ENCODE measurements at regions not wholly inside any gene's neighbourhood (a gene's known extent, or its start where the extent isn't known, plus 50 kb on each side); places are given as distances from the start of the nearest gene placed in this dataset.
"Not testable (repeated sequence)": the region's sequence is repeated elsewhere in the genome, so short reads cannot be mapped to it uniquely, and the experiment has no call there.

- Histone ChIP-seq H2AFZ (ENCODE audit: low read depth, low read length) (no peak overlapping the region), H3K4me3 (replicated peaks in 1 of 3; ENCODE audit: insufficient read depth in 1 of 3, low read depth in 1 of 3, low read length in 3 of 3) (no peak overlapping the region), H3K4me2 (ENCODE audit: insufficient read depth, low read length) (no peak overlapping the region), H3K27me3 (ENCODE audit: control insufficient read depth in 2 of 2, insufficient read depth in 2 of 2, low read length in 2 of 2) (no peaks in the 10 kb centered on the region), H3K27ac (ENCODE audit: insufficient read depth, low read depth, low read length) (no peak overlapping the region), H3K36me3 (ENCODE audit: control insufficient read depth in 2 of 2, extremely low read depth in 1 of 2, insufficient read depth in 2 of 2, low read length in 2 of 2) (no peaks in the 10 kb centered on the region), H3K9me3 (replicated peaks; ENCODE audit: control insufficient read depth, insufficient read depth, low read length) (no peaks in the 10 kb centered on the region), H4K20me1 (replicated peaks; ENCODE audit: control insufficient read depth, extremely low read depth, insufficient read depth, low read length) (no peaks in the 10 kb centered on the region), H3K4me1 (ENCODE audit: control insufficient read depth, extremely low read depth, insufficient read depth, low read length) (no peaks in the 10 kb centered on the region), H3K79me2 (ENCODE audit: control insufficient read depth, insufficient read depth, low read length) (no peaks in the 10 kb centered on the region), H3K9me1 (replicated peaks; ENCODE audit: control insufficient read depth, extremely low read depth, insufficient read depth, low read length) (no peaks in the 10 kb centered on the region), H3K9ac (replicated peaks; ENCODE audit: extremely low read depth, insufficient read depth, low read length) (no peak overlapping the region)
- intact Hi-C loops (cut with micrococcal nuclease) (no loop called here), dilution Hi-C loops (cut with MboI; ENCODE audit: extremely low pct_ligation_motif_present, low sequenced_read_pairs) (no loop called here)
- TF ChIP-seq MAX (IDR thresholded peaks at IDR 0.05; ENCODE audit: insufficient read depth, insufficient read length) (no peak), FOS (IDR thresholded peaks at IDR 0.05; ENCODE audit: borderline replicate concordance, insufficient read depth, low read length) (no peak), EZH2 (IDR thresholded peaks at IDR 0.05; ENCODE audit: borderline replicate concordance, low read depth, low read length, severe bottlenecking) (no peak), CTCF (IDR thresholded peaks at IDR 0.05; ENCODE audit: extremely low read depth in 1 of 2, insufficient read depth in 1 of 2, low read depth in 1 of 2, low read length in 2 of 2) (no peak), GATA2 (IDR thresholded peaks at IDR 0.05; ENCODE audit: insufficient read depth, insufficient read length, low read depth, low read length) (no peak)
- POLR2A ChIA-PET = no interaction called here
- DNase-seq (ENCODE audit: low read depth, low spot score) (no peak), FAIRE-seq (no peak)
- no TSS peak for BruUV-seq (replicated peaks)
- CTCF ChIA-PET = no interaction called here
Observed at GRCh38 chr3:5929027-5929426, 741.5 kb downstream of the EDEM1 start.

- H3K9me1 ChIP-seq (replicated peaks; ENCODE audit: control insufficient read depth, extremely low read depth, insufficient read depth, low read length); H3K79me2 ChIP-seq (ENCODE audit: control insufficient read depth, insufficient read depth, low read length); H3K4me1 ChIP-seq (ENCODE audit: control insufficient read depth, extremely low read depth, insufficient read depth, low read length); CTCF ChIA-PET; H3K27me3 ChIP-seq (ENCODE audit: control insufficient read depth in 2 of 2, insufficient read depth in 2 of 2, low read length in 2 of 2); DNase-seq (ENCODE audit: low read depth, low spot score); FAIRE-seq; POLR2A ChIA-PET; H3K27ac ChIP-seq (ENCODE audit: insufficient read depth, low read depth, low read length); H3K4me2 ChIP-seq (ENCODE audit: insufficient read depth, low read length); H3K4me3 ChIP-seq (replicated peaks in 1 of 3; ENCODE audit: insufficient read depth in 1 of 3, low read depth in 1 of 3, low read length in 3 of 3); H3K9ac ChIP-seq (replicated peaks; ENCODE audit: extremely low read depth, insufficient read depth, low read length); dilution Hi-C loops (cut with MboI; ENCODE audit: extremely low pct_ligation_motif_present, low sequenced_read_pairs); H2AFZ ChIP-seq (ENCODE audit: low read depth, low read length); BruUV-seq (replicated peaks); H4K20me1 ChIP-seq (replicated peaks; ENCODE audit: control insufficient read depth, extremely low read depth, insufficient read depth, low read length); intact Hi-C loops (cut with micrococcal nuclease); H3K36me3 ChIP-seq (ENCODE audit: control insufficient read depth in 2 of 2, extremely low read depth in 1 of 2, insufficient read depth in 2 of 2, low read length in 2 of 2); H3K9me3 ChIP-seq (replicated peaks; ENCODE audit: control insufficient read depth, insufficient read depth, low read length): not testable (repeated sequence)
Observed at GRCh38 chr3:5944061-5944460, 756.6 kb downstream of the EDEM1 start.

Data from endothelial cell of umbilical vein (primary cell).